GM12878 (cell line): ENCODE measurements at regions not wholly inside any gene's neighbourhood (a gene's known extent, or its start where the extent isn't known, plus 50 kb on each side); places are given as distances from the start of the nearest gene placed in this dataset.

Experiments
- ATAC-seq: fragments of 200-7000 bp; cut with Tn5 transposase; 3 replicates; pipeline ENCODE4 v1.9.1; 2020; ENCODE audit warnings: mild to moderate bottlenecking, moderate library complexity
- BruUV-seq: library from RNA; stranded (reverse); fragments of 400-500 nt; replicated peaks from 2 replicates; lab custom pipeline; 2021; lab: Mats Ljungman, UMichigan
- CTCF ChIA-PET: fragments of 300-600 bp; sonication (Branson Sonifier 250); formaldehyde crosslinking; extraction: SDS; loops from one replicate; lab custom pipeline; 2021; ENCODE audit warnings: inconsistent platforms; lab: Yijun Ruan, JAX
- POLR2A ChIA-PET: fragments of 350-600 bp; formaldehyde crosslinking; extraction: SDS; loops from one replicate; lab custom pipeline; 2021; ENCODE audit warnings: inconsistent platforms; lab: Charles Lee
- RAD21 ChIA-PET: fragments of 300-600 bp; sonication (Branson Sonifier 250); formaldehyde crosslinking; loops from one replicate; lab custom pipeline; 2023; ENCODE audit warnings: antibody characterized with exemption; ENCODE audit not compliant: unreplicated experiment; lab: Charles Lee
- SMC1A ChIA-PET: fragments of 300-600 bp; sonication (Branson Sonifier 250); formaldehyde crosslinking; loops from one replicate; lab custom pipeline; 2023; ENCODE audit not compliant: unreplicated experiment, uncharacterized antibody; lab: Charles Lee
- DNase-seq: peaks from one replicate; pipeline ENCODE4 v3.0.0-alpha.2; 2011; ENCODE audit warnings: low read depth, low spot score
- FAIRE-seq: peaks from 3 replicates; lab custom pipeline; 2011; peaks lifted over from hg19 to GRCh38; lab: Jason Lieb, UNC
- H2AFZ ChIP-seq: 2 replicates; pipeline ENCODE4 v1.6.0; 2011; ENCODE audit warnings: low read depth, low read length, control low read depth; ENCODE audit not compliant: control insufficient read depth
- H3K27ac ChIP-seq: 2 replicates; pipeline ENCODE4 v1.5.1; 2011; ENCODE audit warnings: control low read depth; ENCODE audit not compliant: control insufficient read depth, insufficient read depth
- H3K27me3 ChIP-seq, 2 experiments: replicated peaks in 1 of 2; 2 replicates each; pipeline versions ENCODE4 v1.6.0 to v1.6.1; 2011; ENCODE audit warnings: low read length in 1 of 2; ENCODE audit not compliant: control insufficient read depth in 2 of 2, insufficient read depth in 2 of 2
- H3K36me3 ChIP-seq, 2 experiments: 2 replicates each; pipeline ENCODE4 v1.5.1; 2011; ENCODE audit warnings: low read length in 1 of 2; ENCODE audit not compliant: control insufficient read depth in 2 of 2, insufficient read depth in 2 of 2
- H3K4me1 ChIP-seq: 2 replicates; pipeline ENCODE4 v1.6.1; 2011; ENCODE audit warnings: mild to moderate bottlenecking, low read length, moderate library complexity, mixed read lengths; ENCODE audit not compliant: control insufficient read depth, insufficient read depth
- H3K4me2 ChIP-seq: 2 replicates; pipeline ENCODE4 v1.6.0; 2011; ENCODE audit warnings: control low read depth; ENCODE audit not compliant: control insufficient read depth, insufficient read depth
- H3K4me3 ChIP-seq: fragments of 200-600 bp; sonication (generic); 2 replicates; pipeline ENCODE4 v1.5.1; 2016
- H3K79me2 ChIP-seq: 2 replicates; pipeline ENCODE4 v1.6.0; 2011; ENCODE audit warnings: low read length; ENCODE audit not compliant: control insufficient read depth, insufficient read depth
- H3K9ac ChIP-seq: 2 replicates; pipeline ENCODE4 v1.8.0; 2011; ENCODE audit warnings: low read length, control low read depth, mixed read lengths; ENCODE audit not compliant: control insufficient read depth, insufficient read depth
- H3K9me3 ChIP-seq: replicated peaks from 3 replicates; pipeline ENCODE4 v1.5.1; 2011; ENCODE audit warnings: mild to moderate bottlenecking, low read length; ENCODE audit not compliant: control insufficient read depth, insufficient read depth
- H4K20me1 ChIP-seq: 2 replicates; pipeline ENCODE4 v1.6.0; 2011; ENCODE audit not compliant: control insufficient read depth, insufficient read depth
- CEBPB ChIP-seq, 2 experiments: fragments of 150-350 bp in 1 of 2; IDR thresholded peaks; 2 replicates each; pipeline ENCODE4 v1.6.1; 2012 to 2014; ENCODE audit warnings: low read depth in 2 of 2, low read length in 2 of 2, borderline replicate concordance in 1 of 2, inconsistent platforms in 1 of 2
- CEBPZ ChIP-seq: fragments of 150-350 bp; IDR thresholded peaks from 2 replicates; pipeline ENCODE4 v1.6.1; 2016; ENCODE audit warnings: low read depth, low read length
- CHD1 ChIP-seq: IDR thresholded peaks from 2 replicates; pipeline ENCODE4 v1.6.1; 2012; ENCODE audit warnings: low read depth, low read length, improper control_type of control experiment
- E2F8 ChIP-seq: fragments of 450-650 bp; IDR thresholded peaks from 2 replicates; pipeline ENCODE4 v1.6.1; 2018; ENCODE audit warnings: mild to moderate bottlenecking, low read depth, moderate library complexity; ENCODE audit not compliant: partially characterized antibody
- ESRRA ChIP-seq: IDR thresholded peaks from 2 replicates; pipeline ENCODE4 v1.6.1; 2012; ENCODE audit warnings: mild to moderate bottlenecking, low read length, improper control_type of control experiment
- FOXK2 ChIP-seq: fragments of 450-650 bp; IDR thresholded peaks from 2 replicates; pipeline ENCODE4 v1.6.1; 2017; ENCODE audit warnings: mild to moderate bottlenecking, moderate library complexity
- HDAC2 ChIP-seq: fragments of 200-600 bp; sonication (generic); IDR thresholded peaks from 2 replicates; pipeline ENCODE4 v1.6.1; 2017
- JUNB ChIP-seq: IDR thresholded peaks from 2 replicates; pipeline ENCODE4 v1.6.1; 2016; ENCODE audit warnings: antibody characterized with exemption, mild to moderate bottlenecking
- NKRF ChIP-seq: fragments of 450-650 bp; conservative IDR thresholded peaks from 2 replicates; pipeline ENCODE4 v1.6.1; 2017; ENCODE audit warnings: mild to moderate bottlenecking, moderate library complexity
- POLR2AphosphoS2 ChIP-seq: IDR thresholded peaks from 2 replicates; pipeline ENCODE4 v1.6.1; 2011; ENCODE audit warnings: low read depth, mild to moderate bottlenecking, low read length, improper control_type of control experiment, moderate library complexity
- PRDM15 ChIP-seq: fragments of 450-650 bp; formaldehyde crosslinking; IDR thresholded peaks from 2 replicates; pipeline ENCODE4 v1.4.0; 2020; ENCODE audit warnings: mild to moderate bottlenecking, moderate library complexity
- RELA ChIP-seq: fragments of 450-650 bp; IDR thresholded peaks from 2 replicates; pipeline ENCODE4 v1.8.0; 2014; ENCODE audit warnings: borderline replicate concordance; ENCODE audit not compliant: partially characterized antibody
- ZBED1 ChIP-seq: IDR thresholded peaks from 2 replicates; pipeline ENCODE4 v1.6.1; 2016; ENCODE audit warnings: borderline replicate concordance
- ZNF622 ChIP-seq: fragments of 450-650 bp; IDR thresholded peaks from 2 replicates; pipeline ENCODE4 v1.6.1; 2017; ENCODE audit warnings: mild to moderate bottlenecking, inconsistent platforms
- WGBS: methylation state at CpG from one replicate; pipeline ENCODE4 v1.1.6; 2016; ENCODE audit warnings: low lambda C conversion rate; ENCODE audit not compliant: insufficient replicate concordance, insufficient coverage; ENCODE audit errors: missing lambda C conversion rate; 5-methylcytosine and 5-hydroxymethylcytosine counted together
- in situ Hi-C: fragments of 300-500 bp; cut with MboI; formaldehyde crosslinking; loops from 9 replicates; pipeline ENCODE4 v1.14.3; 2018; ENCODE audit warnings: mixed read lengths
- intact Hi-C: fragments of 100-400 bp; cut with micrococcal nuclease; formaldehyde crosslinking; loops from one replicate; pipeline ENCODE4 v1.14.2; 2022; ENCODE audit not compliant: unreplicated experiment

- no peak; the same call in 2 of the 3 replicates for ATAC-seq
- in situ Hi-C loops = no loop called here
- Histone ChIP-seq H3K4me3 (no peak overlapping the region), H3K27me3 (no peaks in the 10 kb centered on the region), H3K4me2 (no peak overlapping the region), H3K36me3 (no peaks in the 10 kb centered on the region), H3K27ac (no peak overlapping the region), H3K79me2 (no peaks in the 10 kb centered on the region), H3K9ac (no peak overlapping the region), H3K4me1 (no peaks in the 10 kb centered on the region), H3K9me3 (no peaks in the 10 kb centered on the region), H4K20me1 (no peaks in the 10 kb centered on the region), H2AFZ (no peak overlapping the region)
- ChIA-PET RAD21 (no interaction called here), POLR2A (no interaction called here), SMC1A (no interaction called here), CTCF (no interaction called here)
- 62% methylated on average over 3 of the region's 3 CpGs for WGBS
- BruUV-seq = no TSS peak
- no peak for FAIRE-seq
- no peak for DNase-seq
- intact Hi-C loops = no loop called here
- TF ChIP-seq HDAC2 (no peak), NKRF (no peak), CEBPB (IDR thresholded peaks at IDR 0.05; ENCODE audit: borderline replicate concordance in 1 of 2, low read depth in 2 of 2, low read length in 2 of 2) (no peak), CHD1 (no peak), JUNB (no peak), ZBED1 (no peak), ZNF622 (no peak), E2F8 (no peak), CEBPZ (no peak), RELA (no peak), PRDM15 (CRISPR knock-in tag) (no peak), ESRRA (no peak), FOXK2 (no peak), POLR2AphosphoS2 (no peak)
Observed at GRCh38 chr4:114487101-114487500, 111.5 kb upstream of the UGT8 start.
